ENCODE measurements at regions not wholly inside any gene's neighbourhood (a gene's known extent, or its start where the extent isn't known, plus 50 kb on each side); places are given as distances from the start of the nearest gene placed in this dataset.

DNA sequence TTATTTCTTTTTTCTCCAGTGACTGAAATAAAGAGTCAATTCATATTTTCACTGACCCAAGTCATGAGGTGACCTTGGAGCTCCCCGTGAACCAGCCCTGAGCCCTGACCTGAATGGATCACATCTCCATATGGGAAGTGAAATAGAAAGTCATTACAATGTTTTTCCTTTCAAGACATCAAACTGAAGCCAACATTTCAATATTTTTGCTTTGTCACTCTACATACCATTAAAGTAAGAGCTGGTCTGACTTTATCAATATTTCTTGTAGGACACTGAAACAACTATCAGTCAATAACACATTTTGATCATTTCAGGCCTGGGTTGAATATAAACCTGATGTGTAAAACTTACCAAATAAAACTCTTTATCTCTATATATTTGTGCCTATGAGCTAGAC is 249.8 kb upstream of the PHF14 start:
- no peaks in the 10 kb centered on the region for H3K36me3 ChIP-seq (ENCODE audit: insufficient read depth, low read length)
- DNase-seq, result no peak
- H3K4me3 ChIP-seq (ENCODE audit: low read length), result no peak overlapping the region
- H3K27me3 ChIP-seq (ENCODE audit: control insufficient read depth in 1 of 2, insufficient read depth in 2 of 2, low read length in 2 of 2), result no peaks in the 10 kb centered on the region
- no peak overlapping the region for H3K27ac ChIP-seq (ENCODE audit: low read depth in 1 of 2, low read length in 2 of 2)
- no peak overlapping the region for H3K27ac Mint-ChIP-seq
- H3K4me3 Mint-ChIP-seq, result no peak overlapping the region
- intact Hi-C loops (cut with DNase I, micrococcal nuclease), result no loop called here
- no peaks in the 10 kb centered on the region for H3K9me3 ChIP-seq (ENCODE audit: control insufficient read depth in 1 of 2, insufficient read depth in 1 of 2, low read length in 2 of 2)
- CTCF ChIA-PET, result no interaction called here
- no peaks in the 10 kb centered on the region for H3K36me3 Mint-ChIP-seq (ENCODE audit: low read depth)
- no peaks in the 10 kb centered on the region for H3K9me3 Mint-ChIP-seq
- H3K4me1 ChIP-seq (ENCODE audit: insufficient read depth, low read length), result no peaks in the 10 kb centered on the region
- ATAC-seq (ENCODE audit: poor library complexity), result no peak
- POLR2A ChIA-PET, result no interaction called here
- no peaks in the 10 kb centered on the region for H3K4me1 Mint-ChIP-seq (ENCODE audit: low read depth)
- H3K27me3 Mint-ChIP-seq, result no peaks in the 10 kb centered on the region
- TF ChIP-seq, protein P1, sequence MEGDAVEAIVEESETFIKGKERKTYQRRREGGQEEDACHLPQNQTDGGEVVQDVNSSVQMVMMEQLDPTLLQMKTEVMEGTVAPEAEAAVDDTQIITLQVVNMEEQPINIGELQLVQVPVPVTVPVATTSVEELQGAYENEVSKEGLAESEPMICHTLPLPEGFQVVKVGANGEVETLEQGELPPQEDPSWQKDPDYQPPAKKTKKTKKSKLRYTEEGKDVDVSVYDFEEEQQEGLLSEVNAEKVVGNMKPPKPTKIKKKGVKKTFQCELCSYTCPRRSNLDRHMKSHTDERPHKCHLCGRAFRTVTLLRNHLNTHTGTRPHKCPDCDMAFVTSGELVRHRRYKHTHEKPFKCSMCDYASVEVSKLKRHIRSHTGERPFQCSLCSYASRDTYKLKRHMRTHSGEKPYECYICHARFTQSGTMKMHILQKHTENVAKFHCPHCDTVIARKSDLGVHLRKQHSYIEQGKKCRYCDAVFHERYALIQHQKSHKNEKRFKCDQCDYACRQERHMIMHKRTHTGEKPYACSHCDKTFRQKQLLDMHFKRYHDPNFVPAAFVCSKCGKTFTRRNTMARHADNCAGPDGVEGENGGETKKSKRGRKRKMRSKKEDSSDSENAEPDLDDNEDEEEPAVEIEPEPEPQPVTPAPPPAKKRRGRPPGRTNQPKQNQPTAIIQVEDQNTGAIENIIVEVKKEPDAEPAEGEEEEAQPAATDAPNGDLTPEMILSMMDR (IDR thresholded peaks at IDR 0.05), result no peak

DNA sequence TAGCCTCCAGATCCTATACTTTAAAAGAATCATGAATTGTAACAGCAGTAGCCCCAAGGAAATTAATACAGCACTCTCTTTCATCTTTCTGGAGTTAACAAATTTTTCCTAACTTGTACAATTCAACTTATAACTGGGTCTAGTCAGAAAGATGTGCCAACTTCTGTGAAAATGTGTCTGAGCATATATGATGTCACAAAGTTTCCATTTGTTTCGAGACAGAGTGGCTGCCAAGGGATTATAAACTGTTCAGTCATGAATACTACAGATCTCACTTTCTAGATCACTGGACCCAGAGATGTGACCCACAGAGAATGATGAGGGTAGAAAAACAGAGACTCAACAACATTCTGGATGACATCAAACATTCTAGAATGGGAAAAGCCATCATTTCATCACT is 249.2 kb upstream of the PHF14 start:
- no peaks in the 10 kb centered on the region for H3K9me3 ChIP-seq (ENCODE audit: control insufficient read depth in 1 of 2, insufficient read depth in 1 of 2, low read length in 2 of 2)
- Mint-ChIP-seq H3K27me3 (no peaks in the 10 kb centered on the region), H3K9me3 (no peaks in the 10 kb centered on the region), H3K4me3 (no peak overlapping the region), H3K27ac (no peak overlapping the region), H3K36me3 (ENCODE audit: low read depth) (no peaks in the 10 kb centered on the region), H3K4me1 (ENCODE audit: low read depth) (no peaks in the 10 kb centered on the region)
- intact Hi-C loops (cut with DNase I, micrococcal nuclease), result no loop called here
- no peaks in the 10 kb centered on the region for H3K4me1 ChIP-seq (ENCODE audit: insufficient read depth, low read length)
- POLR2A ChIA-PET, result no interaction called here
- CTCF ChIA-PET, result no interaction called here
- no peak for DNase-seq
- no peak overlapping the region for H3K4me3 ChIP-seq (ENCODE audit: low read length)
- H3K36me3 ChIP-seq (ENCODE audit: insufficient read depth, low read length), result no peaks in the 10 kb centered on the region
- no peak for ATAC-seq (ENCODE audit: poor library complexity)
- TF ChIP-seq, protein P1 (IDR thresholded peaks at IDR 0.05), result no peak
- no peak overlapping the region for H3K27ac ChIP-seq (ENCODE audit: low read depth in 1 of 2, low read length in 2 of 2)
- no peaks in the 10 kb centered on the region for H3K27me3 ChIP-seq (ENCODE audit: control insufficient read depth in 1 of 2, insufficient read depth in 2 of 2, low read length in 2 of 2)

DNA sequence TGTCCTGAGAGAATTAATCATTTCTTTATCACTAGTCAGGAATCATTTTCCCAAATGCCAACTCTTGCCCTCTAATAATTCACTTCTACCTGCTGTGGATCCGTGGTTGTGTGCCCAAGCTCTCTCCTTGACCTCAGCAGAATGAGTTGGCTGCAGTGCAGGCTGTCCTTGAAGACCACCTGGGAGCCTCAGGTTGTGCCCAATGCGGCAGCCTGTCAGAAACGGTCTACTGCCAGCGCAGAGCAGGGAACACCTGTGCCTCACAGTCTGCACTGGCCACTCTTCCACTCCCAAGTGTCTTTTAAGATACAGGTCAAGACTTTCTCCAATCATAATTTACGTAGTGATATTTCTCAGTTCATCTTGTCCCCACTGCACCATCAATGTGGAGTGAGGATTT is 246.0 kb upstream of the PHF14 start:
- ChIA-PET CTCF (no interaction called here), POLR2A (no interaction called here)
- Mint-ChIP-seq H3K4me1 (ENCODE audit: low read depth) (no peaks in the 10 kb centered on the region), H3K4me3 (no peak overlapping the region), H3K27ac (no peak overlapping the region), H3K36me3 (ENCODE audit: low read depth) (no peaks in the 10 kb centered on the region), H3K27me3 (no peaks in the 10 kb centered on the region), H3K9me3 (no peaks in the 10 kb centered on the region)
- no peak overlapping the region for H3K4me3 ChIP-seq (ENCODE audit: low read length)
- TF ChIP-seq, protein P1 (IDR thresholded peaks at IDR 0.05), result no peak
- no peaks in the 10 kb centered on the region for H3K9me3 ChIP-seq (ENCODE audit: control insufficient read depth in 1 of 2, insufficient read depth in 1 of 2, low read length in 2 of 2)
- H3K36me3 ChIP-seq (ENCODE audit: insufficient read depth, low read length), result no peaks in the 10 kb centered on the region
- DNase-seq (no peak), ATAC-seq (ENCODE audit: poor library complexity) (no peak)
- H3K27me3 ChIP-seq (ENCODE audit: control insufficient read depth in 1 of 2, insufficient read depth in 2 of 2, low read length in 2 of 2), result no peaks in the 10 kb centered on the region
- no peak overlapping the region for H3K27ac ChIP-seq (ENCODE audit: low read depth in 1 of 2, low read length in 2 of 2)
- intact Hi-C loops (cut with DNase I, micrococcal nuclease), result no loop called here
- H3K4me1 ChIP-seq (ENCODE audit: insufficient read depth, low read length), result no peaks in the 10 kb centered on the region
